ENCODE measurements at regions not wholly inside any gene's neighbourhood (a gene's known extent, or its start where the extent isn't known, plus 50 kb on each side); places are given as distances from the start of the nearest gene placed in this dataset.

GRCh38 chr4:30959781-30960485 lies 239.8 kb downstream of the PCDH7 start:
- no peak for TF ChIP-seq POLR2AphosphoS5 (IDR thresholded peaks at IDR 0.05; ENCODE audit: low read depth, low read length)
- no peak for TF ChIP-seq TAF1 (IDR thresholded peaks at IDR 0.05; ENCODE audit: borderline replicate concordance, low read depth, low read length)
